BLaER1 treated with 17β-estradiol and CSF1 and Interleukin-3, amounts not matched to agents 10 nM and 100 nM (cell line): ENCODE measurements at regions not wholly inside any gene's neighbourhood (a gene's known extent, or its start where the extent isn't known, plus 50 kb on each side); places are given as distances from the start of the nearest gene placed in this dataset.
A peak's percentile ranks its signal among the peaks of the same experiment; 100 is the strongest.
"Not testable (repeated sequence)": the region's sequence is repeated elsewhere in the genome, so short reads cannot be mapped to it uniquely, and the experiment has no call there.

Source experiments
- H3K27ac ChIP-seq, 11 experiments: shearing (Covaris generic); formaldehyde crosslinking; 2 replicates each; pipeline ENCODE4 v1.8.1; 2022
- H3K27me3 ChIP-seq, 11 experiments: shearing (Covaris generic); formaldehyde crosslinking; 2 replicates each; pipeline ENCODE4 v1.8.1; 2022
- H3K36me3 ChIP-seq, 11 experiments: shearing (Covaris generic); formaldehyde crosslinking; 2 replicates each; pipeline ENCODE4 v1.8.1; 2022
- H3K4me1 ChIP-seq, 10 experiments: shearing (Covaris generic); formaldehyde crosslinking; 2 replicates each; pipeline ENCODE4 v1.8.1; 2022
- H3K4me2 ChIP-seq, 11 experiments: shearing (Covaris generic); formaldehyde crosslinking; 2 replicates each; pipeline ENCODE4 v1.8.1; 2022
- H3K4me3 ChIP-seq, 10 experiments: shearing (Covaris generic); formaldehyde crosslinking; 2 replicates each; pipeline ENCODE4 v1.8.1; 2022
- H3K9ac ChIP-seq, 11 experiments: shearing (Covaris generic); formaldehyde crosslinking; 2 replicates each; pipeline ENCODE4 v1.8.1; 2022
- H3K9me3 ChIP-seq, 11 experiments: shearing (Covaris generic); formaldehyde crosslinking; replicated peaks in 1 of 11; 2 replicates each; pipeline ENCODE4 v1.8.1; 2022
- H4K20me1 ChIP-seq, 11 experiments: shearing (Covaris generic); formaldehyde crosslinking; 2 replicates each; pipeline ENCODE4 v1.8.1; 2022
- Cebpa-rat ChIP-seq, 11 experiments: shearing (Covaris generic); IDR thresholded peaks; 2 replicates each; pipeline ENCODE4 v1.8.1; 2022

DNA sequence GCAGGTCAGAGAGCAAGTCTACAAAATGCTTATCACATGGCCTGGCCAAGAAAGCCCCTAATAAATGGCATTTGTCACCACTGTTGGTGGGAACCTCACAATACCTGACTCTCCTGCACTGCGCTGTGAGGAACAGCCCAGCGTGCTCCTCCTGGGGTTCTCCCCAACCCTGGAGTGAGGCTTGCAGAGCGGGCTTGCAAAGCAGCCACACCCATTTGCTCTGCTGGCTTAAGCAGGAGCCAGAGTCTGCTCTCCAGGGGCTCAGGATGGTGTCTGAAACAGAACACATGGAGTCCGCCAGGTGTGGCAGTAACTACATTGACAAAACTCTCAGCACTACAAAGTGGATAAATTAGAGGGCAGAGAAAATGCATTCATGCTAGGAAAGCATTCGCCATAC is 331.0 kb upstream of the CCL2 start:
- no peak overlapping the region for H3K4me2 ChIP-seq
- peaks cover 0 to 16% (median 12%) of the 10 kb centered on the region in 11 experiments; a peak in 12 of 22 replicates for H3K9me3 ChIP-seq
- no peak for TF ChIP-seq Cebpa-rat (IDR thresholded peaks at IDR 0.05)
- no peaks in the 10 kb centered on the region for H3K36me3 ChIP-seq
- H3K4me1 ChIP-seq, result peaks cover 0 to 7% (median 0%) of the 10 kb centered on the region in 10 experiments; a peak in 1 of 20 replicates
- H3K27ac ChIP-seq, result no peak overlapping the region
- H3K27me3 ChIP-seq, result no peaks in the 10 kb centered on the region
- H4K20me1 ChIP-seq, result peaks cover 0 to 6% (median 0%) of the 10 kb centered on the region in 11 experiments; a peak in 1 of 22 replicates
- no peak overlapping the region for H3K4me3 ChIP-seq
- H3K9ac ChIP-seq, result no peak overlapping the region

- Histone ChIP-seq H3K27me3 (no peaks in the 10 kb centered on the region), H3K36me3 (no peaks in the 10 kb centered on the region), H3K27ac (no peak overlapping the region), H3K9me3 (peaks cover 0 to 5% (median under 1%) of the 10 kb centered on the region in 11 experiments; a peak in 6 of 22 replicates), H3K4me3 (no peak overlapping the region), H3K4me1 (peaks cover 0 to 7% (median 0%) of the 10 kb centered on the region in 10 experiments; a peak in 1 of 20 replicates), H4K20me1 (peaks cover 0 to 6% (median 0%) of the 10 kb centered on the region in 11 experiments; a peak in 1 of 22 replicates), H3K4me2 (no peak overlapping the region), H3K9ac (no peak overlapping the region)
- 0 out of 22 replicates have a peak, but pooled peaks of 1 of the 11 experiments have one; percentile 19 for TF ChIP-seq Cebpa-rat (IDR thresholded peaks at IDR 0.05)
These were observed 329.4 kb upstream of the CCL2 start for GRCh38 chr17:33925649-33926048.

DNA sequence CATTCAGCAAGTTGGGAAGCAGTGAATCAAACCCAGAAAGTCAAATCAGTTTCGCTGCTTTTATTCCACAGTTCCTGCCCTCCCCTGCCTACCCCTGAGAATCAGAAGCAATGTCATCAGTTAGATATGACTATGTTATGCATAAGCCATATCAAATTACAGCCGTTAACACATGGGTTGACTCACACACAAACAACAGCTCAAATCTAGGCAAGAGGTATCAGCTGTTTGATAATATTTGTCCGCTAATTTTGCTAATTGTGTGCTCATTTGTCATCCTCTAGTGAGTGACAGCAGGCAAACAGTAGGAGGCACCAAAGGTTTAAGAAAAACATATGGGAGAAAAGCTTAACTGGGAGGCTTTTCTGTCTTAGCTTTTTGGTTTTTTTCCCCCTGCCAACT is 327.4 kb upstream of the CCL2 start:
- Histone ChIP-seq H3K4me3 (no peak overlapping the region), H3K4me2 (no peak overlapping the region), H4K20me1 (peaks cover 0 to 6% (median 0%) of the 10 kb centered on the region in 11 experiments; a peak in 1 of 22 replicates), H3K9ac (no peak overlapping the region), H3K9me3 (no peaks in the 10 kb centered on the region), H3K36me3 (no peaks in the 10 kb centered on the region), H3K27ac (no peak overlapping the region), H3K4me1 (peaks cover 0 to 7% (median 0%) of the 10 kb centered on the region in 10 experiments; a peak in 1 of 20 replicates), H3K27me3 (no peaks in the 10 kb centered on the region)
- no peak for TF ChIP-seq Cebpa-rat (IDR thresholded peaks at IDR 0.05)

- Histone ChIP-seq H3K36me3 (no peaks in the 10 kb centered on the region), H3K9ac (no peak overlapping the region), H3K9me3 (no peaks in the 10 kb centered on the region), H3K27me3 (no peaks in the 10 kb centered on the region), H3K4me1 (peaks cover 0 to 7% (median 0%) of the 10 kb centered on the region in 10 experiments; a peak in 1 of 20 replicates), H3K27ac (no peak overlapping the region), H4K20me1 (peaks cover 0 to 14% (median 0%) of the 10 kb centered on the region in 11 experiments; a peak in 1 of 22 replicates), H3K4me3 (no peak overlapping the region), H3K4me2 (no peak overlapping the region)
- TF ChIP-seq Cebpa-rat (IDR thresholded peaks at IDR 0.05), result no peak
These were observed 325.8 kb upstream of the CCL2 start for GRCh38 chr17:33929181-33929724.

GRCh38 chr17:33931148-33931814 is 323.8 kb upstream of the CCL2 start:
- H3K9me3 ChIP-seq, H3K9ac ChIP-seq, H3K27me3 ChIP-seq, H3K36me3 ChIP-seq, H3K4me3 ChIP-seq, H3K4me1 ChIP-seq, H4K20me1 ChIP-seq, H3K27ac ChIP-seq, H3K4me2 ChIP-seq: not testable (repeated sequence)

DNA sequence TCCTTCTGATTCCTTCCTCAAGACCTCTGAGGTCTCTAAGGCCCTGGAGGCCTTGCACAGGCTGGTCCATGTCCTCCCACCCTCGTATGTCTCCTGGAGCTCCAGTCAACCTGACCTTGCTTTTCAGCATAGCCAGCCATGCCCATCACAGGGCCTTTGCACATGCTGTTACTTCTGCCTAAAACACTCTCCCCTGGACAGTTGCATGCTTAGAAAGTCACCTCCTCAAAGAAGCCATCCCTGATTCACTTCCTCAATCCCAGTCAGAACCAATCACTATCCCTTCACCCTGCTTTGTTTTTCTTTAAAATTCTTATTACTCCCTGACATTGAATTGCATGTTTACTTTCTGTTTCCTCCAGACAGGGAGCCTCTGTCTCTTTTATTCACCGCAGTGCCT is 322.1 kb upstream of the CCL2 start:
- Histone ChIP-seq H3K4me3 (no peak overlapping the region), H3K4me1 (no peaks in the 10 kb centered on the region), H4K20me1 (peaks cover 0 to 8% (median 0%) of the 10 kb centered on the region in 11 experiments; a peak in 2 of 22 replicates), H3K9me3 (no peaks in the 10 kb centered on the region), H3K27ac (no peak overlapping the region), H3K4me2 (no peak overlapping the region), H3K9ac (no peak overlapping the region), H3K27me3 (no peaks in the 10 kb centered on the region), H3K36me3 (no peaks in the 10 kb centered on the region)
- no peak for TF ChIP-seq Cebpa-rat (IDR thresholded peaks at IDR 0.05)

DNA sequence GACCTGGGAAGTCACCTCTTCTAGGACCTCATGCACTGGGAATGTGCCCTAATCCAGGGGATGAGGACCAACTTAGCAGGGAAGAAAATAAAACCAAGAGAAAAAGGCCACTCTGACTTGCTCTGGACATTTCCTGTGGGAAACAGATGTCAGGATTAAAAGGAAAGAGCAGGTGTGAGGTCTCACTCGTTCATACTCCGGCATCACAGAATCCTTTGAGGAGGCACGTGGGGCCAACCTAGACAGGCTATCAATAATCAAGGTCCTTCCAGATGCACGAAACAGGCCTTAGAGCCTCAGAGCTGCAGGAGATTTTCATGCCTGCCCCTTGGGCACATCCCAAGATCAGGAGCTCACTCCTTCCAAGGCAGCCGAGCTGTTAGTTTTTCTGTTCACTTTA is 321.5 kb upstream of the CCL2 start:
- Histone ChIP-seq H3K27ac (no peak overlapping the region), H4K20me1 (peaks cover 0 to 8% (median 0%) of the 10 kb centered on the region in 11 experiments; a peak in 2 of 22 replicates), H3K9ac (no peak overlapping the region), H3K36me3 (no peaks in the 10 kb centered on the region), H3K4me3 (no peak overlapping the region), H3K4me1 (no peaks in the 10 kb centered on the region), H3K4me2 (no peak overlapping the region), H3K27me3 (no peaks in the 10 kb centered on the region), H3K9me3 (no peaks in the 10 kb centered on the region)
- no peak for TF ChIP-seq Cebpa-rat (IDR thresholded peaks at IDR 0.05)

DNA sequence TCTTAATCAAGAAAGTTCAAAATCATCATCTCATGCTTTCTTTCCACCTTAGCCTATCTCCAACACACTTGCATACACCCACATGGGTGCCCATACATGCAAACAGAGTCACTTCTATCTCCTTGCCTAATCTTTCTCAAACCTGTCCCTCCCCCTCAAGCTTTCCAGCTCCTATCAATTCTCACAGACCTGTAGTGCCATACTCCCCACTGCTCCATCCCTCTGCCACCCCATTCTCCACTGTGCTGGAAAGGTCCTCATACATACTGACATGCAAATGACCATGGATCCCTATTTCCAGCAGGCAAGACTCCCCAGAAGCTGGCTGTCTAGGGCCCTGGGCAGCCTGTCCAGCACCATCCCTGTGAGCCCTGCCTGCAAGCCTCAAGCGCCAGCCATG is 320.4 kb upstream of the CCL2 start:
- no peak overlapping the region for H3K9ac ChIP-seq
- H3K4me2 ChIP-seq, result no peak overlapping the region
- H3K9me3 ChIP-seq, result no peaks in the 10 kb centered on the region
- H3K4me1 ChIP-seq, result no peaks in the 10 kb centered on the region
- no peaks in the 10 kb centered on the region for H3K27me3 ChIP-seq
- TF ChIP-seq Cebpa-rat (IDR thresholded peaks at IDR 0.05), result no peak
- peaks cover 0 to 8% (median 0%) of the 10 kb centered on the region in 11 experiments; a peak in 2 of 22 replicates for H4K20me1 ChIP-seq
- no peaks in the 10 kb centered on the region for H3K36me3 ChIP-seq
- H3K27ac ChIP-seq, result no peak overlapping the region
- no peak overlapping the region for H3K4me3 ChIP-seq

DNA sequence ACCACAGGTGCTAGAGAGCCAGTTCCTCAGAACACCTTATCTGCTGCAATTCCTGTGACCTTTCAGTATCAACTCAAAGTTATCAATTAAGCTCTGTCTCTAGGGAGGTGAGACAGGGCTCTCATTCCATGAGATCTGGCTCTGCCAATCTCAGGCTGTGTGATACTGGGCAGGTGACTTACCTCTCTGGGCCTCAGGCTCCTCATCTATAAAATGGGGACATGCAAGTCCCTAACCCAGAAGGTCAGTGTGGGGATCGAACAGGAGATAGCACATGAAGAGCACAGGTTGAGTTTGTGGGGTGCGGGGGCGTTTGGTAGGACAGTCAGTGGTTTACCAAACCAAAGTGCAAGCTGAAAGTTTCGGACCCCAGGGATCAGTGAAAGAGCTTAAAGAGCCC is 319.3 kb upstream of the CCL2 start:
- Histone ChIP-seq H3K27ac (no peak overlapping the region), H3K9ac (no peak overlapping the region), H3K9me3 (no peaks in the 10 kb centered on the region), H3K36me3 (no peaks in the 10 kb centered on the region), H4K20me1 (peaks cover 0 to 8% (median 0%) of the 10 kb centered on the region in 11 experiments; a peak in 2 of 22 replicates), H3K4me3 (no peak overlapping the region), H3K4me2 (no peak overlapping the region), H3K4me1 (no peaks in the 10 kb centered on the region; a peak in 1 of 20 replicates), H3K27me3 (no peaks in the 10 kb centered on the region)
- TF ChIP-seq Cebpa-rat (IDR thresholded peaks at IDR 0.05), result no peak
